ENCODE measurements at regions not wholly inside any gene's neighbourhood (a gene's known extent, or its start where the extent isn't known, plus 50 kb on each side); places are given as distances from the start of the nearest gene placed in this dataset.

DNA sequence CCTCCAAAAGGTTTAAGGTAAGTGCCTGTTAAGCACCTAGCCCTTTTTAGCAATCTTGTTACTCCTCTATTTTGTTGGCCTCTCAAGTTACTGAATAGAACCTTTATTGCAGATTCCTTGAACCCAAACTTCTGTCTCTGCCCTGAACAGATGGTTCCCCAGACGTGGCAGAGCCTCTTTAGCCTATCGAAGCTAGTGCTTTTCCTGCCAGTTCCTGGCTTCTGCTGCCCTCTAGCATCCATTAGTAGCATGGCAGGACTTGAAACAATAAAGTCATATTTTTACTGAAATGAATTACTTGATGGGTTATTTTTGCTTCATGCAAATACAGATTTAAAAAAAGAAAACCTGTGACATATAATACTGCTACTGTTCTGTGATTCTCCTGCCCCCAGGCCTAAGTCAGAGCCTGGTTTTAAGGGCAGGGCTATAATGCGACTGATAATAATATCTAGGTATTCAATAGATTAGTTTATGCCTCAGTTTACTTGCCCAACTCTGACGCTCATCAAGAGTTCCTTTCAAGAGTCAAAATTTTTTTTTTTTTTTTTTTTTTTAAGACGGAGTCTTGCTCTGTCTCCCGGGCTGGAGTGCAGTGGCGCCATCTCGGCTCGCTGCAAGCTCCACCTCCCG lies 84.3 kb upstream of the PHF14 start:
- Histone ChIP-seq H3K79me2 (no peaks in the 10 kb centered on the region), H3K27me3 (no peaks in the 10 kb centered on the region), H3K9me3 (ENCODE audit: low read depth) (no peaks in the 10 kb centered on the region), H4K20me1 (ENCODE audit: insufficient read depth, poor library complexity, severe bottlenecking) (no peaks in the 10 kb centered on the region), H3K9me2 (replicated peaks; ENCODE audit: insufficient read depth) (no peaks in the 10 kb centered on the region), H3K27ac (no peak overlapping the region), H2AFZ (no peak overlapping the region), H3K36me3 (replicated peaks; ENCODE audit: insufficient read depth, low read depth) (no peaks in the 10 kb centered on the region), H3K4me2 (no peak overlapping the region), H3K4me3 (no peak overlapping the region), H3K4me1 (ENCODE audit: insufficient read depth) (no peaks in the 10 kb centered on the region)
- WGBS (ENCODE audit: low lambda C conversion rate, missing lambda C conversion rate), result 73% methylated on average over 10 of the region's 10 CpGs
- TF ChIP-seq EZH2phosphoT487 (IDR thresholded peaks at IDR 0.05; ENCODE audit: low read depth, severe bottlenecking, unreplicated experiment) (no peak), EZH2 (IDR thresholded peaks at IDR 0.05; ENCODE audit: borderline replicate concordance) (no peak)
- TF ChIP-seq, protein P1, sequence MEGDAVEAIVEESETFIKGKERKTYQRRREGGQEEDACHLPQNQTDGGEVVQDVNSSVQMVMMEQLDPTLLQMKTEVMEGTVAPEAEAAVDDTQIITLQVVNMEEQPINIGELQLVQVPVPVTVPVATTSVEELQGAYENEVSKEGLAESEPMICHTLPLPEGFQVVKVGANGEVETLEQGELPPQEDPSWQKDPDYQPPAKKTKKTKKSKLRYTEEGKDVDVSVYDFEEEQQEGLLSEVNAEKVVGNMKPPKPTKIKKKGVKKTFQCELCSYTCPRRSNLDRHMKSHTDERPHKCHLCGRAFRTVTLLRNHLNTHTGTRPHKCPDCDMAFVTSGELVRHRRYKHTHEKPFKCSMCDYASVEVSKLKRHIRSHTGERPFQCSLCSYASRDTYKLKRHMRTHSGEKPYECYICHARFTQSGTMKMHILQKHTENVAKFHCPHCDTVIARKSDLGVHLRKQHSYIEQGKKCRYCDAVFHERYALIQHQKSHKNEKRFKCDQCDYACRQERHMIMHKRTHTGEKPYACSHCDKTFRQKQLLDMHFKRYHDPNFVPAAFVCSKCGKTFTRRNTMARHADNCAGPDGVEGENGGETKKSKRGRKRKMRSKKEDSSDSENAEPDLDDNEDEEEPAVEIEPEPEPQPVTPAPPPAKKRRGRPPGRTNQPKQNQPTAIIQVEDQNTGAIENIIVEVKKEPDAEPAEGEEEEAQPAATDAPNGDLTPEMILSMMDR (IDR thresholded peaks at IDR 0.05; ENCODE audit: poor library complexity), result peak; percentile 76
- DNase-seq (ENCODE audit: low spot score), result peak; percentile 74

DNA sequence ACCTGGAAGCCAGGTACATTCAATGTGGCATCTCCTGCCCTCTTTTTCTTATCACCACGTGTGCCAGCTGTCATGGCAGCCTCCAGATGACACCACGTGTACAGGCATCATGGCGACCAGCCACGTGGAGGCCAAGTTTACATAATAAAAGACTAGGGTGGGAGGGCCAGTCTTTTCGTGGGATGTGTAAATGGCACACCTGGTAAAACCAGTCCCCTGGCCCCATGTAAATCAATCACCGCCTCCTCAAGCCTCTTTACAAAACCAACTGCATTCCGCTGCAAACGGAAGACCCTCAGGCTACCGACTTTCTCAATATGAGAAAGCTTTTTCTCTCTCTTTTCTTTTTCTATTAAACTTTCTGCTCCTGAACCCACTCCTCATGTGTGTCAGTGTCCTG lies 65.1 kb upstream of the PHF14 start:
- Histone ChIP-seq H3K27me3 (no peaks in the 10 kb centered on the region), H2AFZ (no peak overlapping the region), H3K4me2 (peak overlapping the region; percentile 34), H3K27ac (no peak overlapping the region), H4K20me1 (ENCODE audit: insufficient read depth, poor library complexity, severe bottlenecking) (no peaks in the 10 kb centered on the region), H3K9me2 (replicated peaks; ENCODE audit: insufficient read depth) (no peaks in the 10 kb centered on the region), H3K4me3 (no peak overlapping the region), H3K36me3 (replicated peaks; ENCODE audit: insufficient read depth, low read depth) (no peaks in the 10 kb centered on the region), H3K4me1 (ENCODE audit: insufficient read depth) (no peaks in the 10 kb centered on the region), H3K79me2 (no peaks in the 10 kb centered on the region), H3K9me3 (ENCODE audit: low read depth) (no peaks in the 10 kb centered on the region)
- TF ChIP-seq EZH2phosphoT487 (IDR thresholded peaks at IDR 0.05; ENCODE audit: low read depth, severe bottlenecking, unreplicated experiment) (no peak), EZH2 (IDR thresholded peaks at IDR 0.05; ENCODE audit: borderline replicate concordance) (no peak)
- TF ChIP-seq, protein P1 (IDR thresholded peaks at IDR 0.05; ENCODE audit: poor library complexity), result no peak
- WGBS (ENCODE audit: low lambda C conversion rate, missing lambda C conversion rate), result 28% methylated on average over 9 of the region's 9 CpGs
- DNase-seq (ENCODE audit: low spot score), result peak; percentile 20

DNA sequence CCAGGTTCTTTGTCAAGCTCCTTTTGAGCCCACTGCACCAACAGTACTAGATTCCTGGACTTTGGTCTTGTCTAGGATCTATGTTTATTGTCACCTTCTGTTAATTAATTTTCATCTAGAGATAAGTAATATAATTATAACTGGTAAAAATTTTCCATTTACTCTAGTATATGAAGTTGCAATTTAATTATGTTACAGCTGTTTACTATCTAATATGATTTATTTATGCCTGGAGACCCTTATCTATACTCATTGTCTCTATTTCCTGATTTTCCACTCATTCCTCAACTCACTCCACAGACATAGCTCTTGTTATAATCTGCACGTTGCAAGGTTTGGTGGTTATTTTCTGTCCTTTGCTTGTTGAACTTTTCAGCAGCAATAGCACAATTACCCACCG lies 63.2 kb upstream of the PHF14 start:
- no peak overlapping the region for H3K4me3 ChIP-seq
- H3K36me3 ChIP-seq (replicated peaks; ENCODE audit: insufficient read depth, low read depth), result no peaks in the 10 kb centered on the region
- H2AFZ ChIP-seq, result no peak overlapping the region
- H4K20me1 ChIP-seq (ENCODE audit: insufficient read depth, poor library complexity, severe bottlenecking), result no peaks in the 10 kb centered on the region
- no peaks in the 10 kb centered on the region for H3K79me2 ChIP-seq
- H3K4me1 ChIP-seq (ENCODE audit: insufficient read depth), result no peaks in the 10 kb centered on the region
- H3K27ac ChIP-seq, result no peak overlapping the region
- no peak for DNase-seq (ENCODE audit: low spot score)
- WGBS (ENCODE audit: low lambda C conversion rate, missing lambda C conversion rate), result 99% methylated on average over 2 of the region's 2 CpGs
- H3K9me2 ChIP-seq (replicated peaks; ENCODE audit: insufficient read depth), result no peaks in the 10 kb centered on the region
- no peak for TF ChIP-seq EZH2phosphoT487 (IDR thresholded peaks at IDR 0.05; ENCODE audit: low read depth, severe bottlenecking, unreplicated experiment)
- TF ChIP-seq EZH2 (IDR thresholded peaks at IDR 0.05; ENCODE audit: borderline replicate concordance), result no peak
- TF ChIP-seq, protein P1 (IDR thresholded peaks at IDR 0.05; ENCODE audit: poor library complexity), result no peak
- H3K4me2 ChIP-seq, result no peak overlapping the region
- no peaks in the 10 kb centered on the region for H3K27me3 ChIP-seq
- no peaks in the 10 kb centered on the region for H3K9me3 ChIP-seq (ENCODE audit: low read depth)

Data from hepatocyte (in vitro differentiated cells).